NB4 (cell line): ENCODE measurements at regions not wholly inside any gene's neighbourhood (a gene's known extent, or its start where the extent isn't known, plus 50 kb on each side); places are given as distances from the start of the nearest gene placed in this dataset.

Experiments
- CTCF ChIP-seq: IDR thresholded peaks from one replicate; pipeline ENCODE4 v1.5.1; 2012; ENCODE audit warnings: low read depth, low read length
- MAX ChIP-seq: IDR thresholded peaks from 2 replicates; pipeline ENCODE4 v1.6.1; 2011; ENCODE audit warnings: low read depth, low read length
- MYC ChIP-seq: IDR thresholded peaks from 2 replicates; pipeline ENCODE4 v1.6.1; 2011; ENCODE audit warnings: low read depth, low read length
- POLR2A ChIP-seq: IDR thresholded peaks from 2 replicates; pipeline ENCODE4 v1.6.1; 2011; ENCODE audit warnings: mild to moderate bottlenecking; ENCODE audit not compliant: insufficient read length; ENCODE audit errors: extremely low read depth

- TF ChIP-seq CTCF: no peak
- no peak for TF ChIP-seq POLR2A
- no peak for TF ChIP-seq MAX
- no peak for TF ChIP-seq MYC
Measured at GRCh38 chr18:73920033-73920432, 227.6 kb downstream of the FBXO15 start.
